ENCODE measurements at regions not wholly inside any gene's neighbourhood (a gene's known extent, or its start where the extent isn't known, plus 50 kb on each side); places are given as distances from the start of the nearest gene placed in this dataset.
A peak's percentile ranks its signal among the peaks of the same experiment; 100 is the strongest.

GRCh38 chr3:124203292-124203691, 211.4 kb upstream of the ROPN1 start:
- no peak for DNase-seq (ENCODE audit: low read depth)
- no peak overlapping the region for H3K4me3 ChIP-seq (ENCODE audit: low read length)
- no peak for TF ChIP-seq CTCF (conservative IDR thresholded peaks at IDR 0.05; ENCODE audit: low read length)

- TF ChIP-seq CTCF (conservative IDR thresholded peaks at IDR 0.05; ENCODE audit: low read length): no peak
Measured at GRCh38 chr3:124206225-124207055, 214.5 kb upstream of the ROPN1 start.

GRCh38 chr3:124207077-124207476, 215.2 kb upstream of the ROPN1 start:
- no peak for TF ChIP-seq CTCF (conservative IDR thresholded peaks at IDR 0.05; ENCODE audit: low read length)

More at GRCh38 chr3:124206225-124207055, 214.5 kb upstream of the ROPN1 start:
- DNase-seq (ENCODE audit: low read depth): no peak
- H3K4me3 ChIP-seq (ENCODE audit: low read length): no peak overlapping the region

GRCh38 chr3:124207873-124208485, 216.1 kb upstream of the ROPN1 start:
- H3K4me3 ChIP-seq (ENCODE audit: low read length): no peak overlapping the region
- DNase-seq (ENCODE audit: low read depth): no peak
- TF ChIP-seq CTCF (conservative IDR thresholded peaks at IDR 0.05; ENCODE audit: low read length): no peak

More at GRCh38 chr3:124207077-124207476, 215.2 kb upstream of the ROPN1 start:
- no peak for DNase-seq (ENCODE audit: low read depth)
- H3K4me3 ChIP-seq (ENCODE audit: low read length): no peak overlapping the region

GRCh38 chr3:124209426-124209825, 217.5 kb upstream of the ROPN1 start:
- TF ChIP-seq CTCF (conservative IDR thresholded peaks at IDR 0.05; ENCODE audit: low read length): no peak
- peak; percentile 54 for DNase-seq (ENCODE audit: low read depth)
- no peak overlapping the region for H3K4me3 ChIP-seq (ENCODE audit: low read length)

GRCh38 chr3:124210899-124211298, 219.0 kb upstream of the ROPN1 start:
- no peak for TF ChIP-seq CTCF (conservative IDR thresholded peaks at IDR 0.05; ENCODE audit: low read length)

GRCh38 chr3:124213641-124214040, 221.7 kb upstream of the ROPN1 start:
- no peak overlapping the region for H3K4me3 ChIP-seq (ENCODE audit: low read length)
- no peak for TF ChIP-seq CTCF (conservative IDR thresholded peaks at IDR 0.05; ENCODE audit: low read length)
- DNase-seq (ENCODE audit: low read depth): no peak

More at GRCh38 chr3:124210899-124211298, 219.0 kb upstream of the ROPN1 start:
- no peak overlapping the region for H3K4me3 ChIP-seq (ENCODE audit: low read length)
- DNase-seq (ENCODE audit: low read depth): no peak
